Transverse colon (tissue), 4 donors: ENCODE measurements at regions not wholly inside any gene's neighbourhood (a gene's known extent, or its start where the extent isn't known, plus 50 kb on each side); places are given as distances from the start of the nearest gene placed in this dataset.
A peak's percentile ranks its signal among the peaks of the same experiment; 100 is the strongest.

Source experiments
- CTCF ChIP-seq, 5 experiments: fragments of 200-600 bp in 3 of 5; fragments of 450-650 bp in 2 of 5; sonication (generic) in 3 of 5; IDR thresholded peaks; 1 replicate in 2 of 5; 2 replicates in 3 of 5; pipeline ENCODE4 v1.5.1; 2016 to 2017; ENCODE audit warnings: antibody characterized with exemption in 5 of 5, inconsistent platforms in 3 of 5, mild to moderate bottlenecking in 2 of 5, moderate library complexity in 1 of 5
- EP300 ChIP-seq: sonication (generic); formaldehyde crosslinking; IDR thresholded peaks from one replicate; pipeline ENCODE4 v1.6.1; 2017; ENCODE audit warnings: antibody characterized with exemption, low read depth
- POLR2A ChIP-seq: fragments of 450-650 bp; IDR thresholded peaks from one replicate; pipeline ENCODE4 v1.6.1; 2016; ENCODE audit warnings: antibody characterized with exemption, mild to moderate bottlenecking, moderate library complexity
- POLR2AphosphoS5 ChIP-seq, 3 donors: sonication (generic); formaldehyde crosslinking; IDR thresholded peaks; one replicate each; pipeline ENCODE4 v1.6.1; 2016; ENCODE audit warnings: antibody characterized with exemption in 3 of 3

- TF ChIP-seq CTCF (IDR thresholded peaks at IDR 0.05) = no peak
- TF ChIP-seq POLR2A = no peak
- TF ChIP-seq EP300 = no peak
- peak in 1 of 3 donors; percentile 59 for TF ChIP-seq POLR2AphosphoS5 (IDR thresholded peaks at IDR 0.05)
Observed at GRCh38 chr7:131826960-131827359, 270.5 kb upstream of the PODXL start.
